Stimulated activated CD4-positive, alpha-beta T cell treated with anti-CD3 and anti-CD28 coated beads, TNF-alpha, amount 100 ng/mL, for 1 hour (primary cell): ENCODE measurements at regions not wholly inside any gene's neighbourhood (a gene's known extent, or its start where the extent isn't known, plus 50 kb on each side); places are given as distances from the start of the nearest gene placed in this dataset.
"Not testable (repeated sequence)": the region's sequence is repeated elsewhere in the genome, so short reads cannot be mapped to it uniquely, and the experiment has no call there.

Experiments used
- DNase-seq, 3 donors: peaks; one replicate each; pipeline ENCODE4 v3.0.0-alpha.2; 2020; ENCODE audit warnings: low read depth in 3 of 3, low spot score in 1 of 3

- DNase-seq, result no peak
Observed at GRCh38 chr13:105735281-105735680, 800.2 kb downstream of the EFNB2 start.

GRCh38 chr13:105732806-105733529, 802.5 kb downstream of the EFNB2 start:
- no peak for DNase-seq

DNA sequence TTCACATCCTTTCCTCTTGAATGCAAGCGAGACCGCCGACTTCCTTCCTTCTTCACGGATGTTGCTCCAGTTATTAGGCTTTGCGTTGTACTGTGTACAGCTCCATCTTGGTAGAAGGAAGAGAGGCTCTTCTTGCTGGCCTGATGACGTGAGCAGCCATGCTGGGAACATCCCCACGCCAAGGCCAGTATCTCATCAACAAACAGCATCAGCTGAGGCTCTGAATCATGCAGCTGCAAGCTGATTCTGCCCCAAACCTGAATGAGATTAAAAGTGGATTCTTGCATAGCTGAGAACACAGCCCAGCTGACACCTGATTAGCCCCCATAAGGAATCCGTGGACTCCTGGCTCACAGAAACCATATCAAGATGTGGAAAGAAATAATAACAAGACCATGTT, 809.6 kb downstream of the EFNB2 start:
- no peak for DNase-seq

- no peak for DNase-seq
Observed at GRCh38 chr13:105721016-105721415, 814.4 kb downstream of the EFNB2 start.

DNA sequence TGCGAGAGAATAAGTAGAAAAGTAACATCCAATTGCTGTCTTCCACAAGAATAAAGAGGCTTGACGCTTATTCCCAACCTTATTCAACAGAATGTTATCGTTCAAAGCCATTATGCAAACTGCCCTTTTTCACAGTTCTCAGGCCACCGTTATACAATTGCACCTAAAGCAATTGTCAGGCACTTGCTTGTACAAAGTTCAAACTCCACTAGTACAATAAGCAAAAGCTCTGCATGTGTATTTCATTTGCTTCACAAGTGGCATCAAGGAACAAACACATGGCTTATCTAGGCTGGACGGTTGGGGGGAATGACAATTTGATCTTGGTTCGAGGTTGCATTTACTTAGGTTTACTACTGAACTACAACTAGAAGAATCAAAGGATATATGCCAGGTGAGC, 815.6 kb downstream of the EFNB2 start:
- no peak for DNase-seq

DNA sequence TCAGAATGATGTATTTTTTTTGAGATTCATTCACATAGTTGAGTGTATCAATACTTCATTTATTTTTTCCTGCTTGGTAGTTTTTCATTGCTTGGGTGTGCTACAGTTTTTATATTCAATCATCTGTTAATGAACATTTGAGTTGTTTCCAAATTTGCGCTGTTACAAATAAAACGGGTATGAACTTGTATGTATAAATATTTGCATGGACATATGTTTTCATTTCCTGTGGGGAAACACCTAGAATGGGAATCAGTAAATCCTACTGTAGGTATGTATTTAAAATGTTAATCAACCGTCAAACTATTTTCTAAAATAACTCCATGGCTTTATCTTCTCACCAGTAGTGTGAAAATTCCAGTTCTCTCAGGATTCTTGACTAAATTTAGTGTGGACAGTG, 826.3 kb downstream of the EFNB2 start:
- no peak for DNase-seq

- no peak for DNase-seq
Observed at GRCh38 chr13:105703843-105704242, 831.6 kb downstream of the EFNB2 start.

- no peak for DNase-seq
Observed at GRCh38 chr13:105702441-105702840, 833.0 kb downstream of the EFNB2 start.

DNA sequence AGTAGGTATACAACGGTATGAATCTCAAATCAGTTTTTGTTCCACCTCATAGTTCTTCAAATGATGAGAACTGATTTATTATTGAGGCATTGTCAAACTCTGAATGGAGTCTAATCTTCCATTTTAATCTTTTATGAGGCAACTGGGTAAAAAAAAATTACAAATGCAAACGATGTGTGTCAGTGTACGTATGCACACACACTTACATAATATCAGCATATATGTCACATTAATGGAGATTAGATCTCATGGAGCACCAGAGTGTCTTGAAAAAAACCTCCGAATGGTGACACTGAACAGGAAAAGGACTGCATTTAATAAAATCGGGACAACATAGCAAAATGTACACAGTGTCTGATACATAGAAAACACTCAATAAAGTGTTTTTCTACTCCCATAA, 842.7 kb downstream of the EFNB2 start:
- no peak for DNase-seq

DNA sequence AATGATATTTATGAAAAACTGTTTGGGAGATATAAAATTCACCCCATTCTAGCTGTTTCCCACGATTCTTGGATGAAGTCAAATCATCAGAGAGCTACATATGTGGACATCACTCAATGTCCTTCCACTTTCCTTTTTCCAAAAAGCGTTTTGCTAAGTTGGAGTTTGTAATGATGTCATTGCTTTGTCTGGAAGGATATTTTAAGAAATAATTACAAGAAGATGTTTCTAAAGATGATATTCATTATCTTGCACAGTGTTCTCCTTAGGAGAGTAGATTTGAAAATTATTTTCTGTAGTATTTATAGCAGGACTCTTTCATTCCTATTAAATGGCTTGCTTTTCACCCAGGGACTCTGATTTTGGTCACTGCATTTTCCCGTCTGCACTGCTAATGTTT, 851.2 kb downstream of the EFNB2 start:
- no peak for DNase-seq

DNA sequence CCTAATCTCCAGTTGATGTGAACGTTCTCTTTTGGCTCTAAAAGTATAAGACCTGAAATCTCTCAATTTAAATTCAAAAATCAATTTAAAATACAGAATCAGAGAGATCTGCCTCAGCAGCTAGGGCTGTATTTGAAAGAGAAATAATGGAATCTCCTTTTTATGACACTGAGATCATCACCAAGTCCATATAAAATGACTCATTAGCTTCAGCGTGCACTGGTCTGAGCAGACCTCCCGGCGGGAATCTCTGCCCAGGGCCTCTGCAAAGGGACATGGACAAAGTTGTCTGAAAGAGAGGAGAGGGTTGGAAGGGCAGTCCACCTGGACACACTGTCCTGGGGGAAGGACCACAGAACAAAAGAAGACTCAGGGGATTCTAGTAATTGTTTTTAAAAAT, 855.6 kb downstream of the EFNB2 start:
- DNase-seq, result no peak

DNA sequence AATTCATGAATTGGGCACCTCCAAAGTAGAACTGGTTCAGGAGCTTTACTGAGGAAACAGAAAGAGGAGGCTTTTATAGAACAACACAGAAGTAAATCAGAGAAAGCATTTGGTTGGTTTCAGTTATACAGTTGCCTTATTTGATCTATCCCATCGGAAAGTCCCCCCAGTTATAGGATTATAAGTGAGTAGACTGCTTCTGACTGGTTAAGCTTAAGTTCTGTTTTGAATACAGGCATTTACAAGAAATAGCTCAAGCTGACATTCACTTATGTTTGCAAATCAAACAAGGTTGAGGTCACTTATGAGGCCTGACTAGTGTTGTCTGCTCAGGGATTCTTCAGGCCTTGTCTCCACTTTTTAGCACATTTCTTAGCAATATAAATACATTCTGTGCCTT, 857.4 kb downstream of the EFNB2 start:
- DNase-seq, result no peak

DNA sequence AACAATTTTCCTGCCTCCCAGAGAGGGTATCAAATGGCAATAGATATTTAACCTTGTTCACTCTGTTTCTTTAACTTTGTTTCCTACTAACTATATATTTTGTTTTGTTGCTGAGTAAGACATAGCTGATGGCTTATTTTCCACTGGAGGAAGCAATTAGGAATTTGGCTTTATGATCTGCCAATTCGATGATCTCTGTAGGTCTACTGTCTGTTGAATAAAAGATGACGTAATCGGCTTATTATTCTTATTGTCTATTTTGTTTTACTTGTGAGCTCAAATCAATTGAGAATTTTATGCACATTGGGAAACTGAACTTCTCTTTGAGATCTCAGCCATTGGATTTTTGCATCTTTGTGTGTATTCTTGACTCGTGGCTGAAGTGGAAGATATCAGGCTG, 862.6 kb downstream of the EFNB2 start:
- DNase-seq, result no peak

DNA sequence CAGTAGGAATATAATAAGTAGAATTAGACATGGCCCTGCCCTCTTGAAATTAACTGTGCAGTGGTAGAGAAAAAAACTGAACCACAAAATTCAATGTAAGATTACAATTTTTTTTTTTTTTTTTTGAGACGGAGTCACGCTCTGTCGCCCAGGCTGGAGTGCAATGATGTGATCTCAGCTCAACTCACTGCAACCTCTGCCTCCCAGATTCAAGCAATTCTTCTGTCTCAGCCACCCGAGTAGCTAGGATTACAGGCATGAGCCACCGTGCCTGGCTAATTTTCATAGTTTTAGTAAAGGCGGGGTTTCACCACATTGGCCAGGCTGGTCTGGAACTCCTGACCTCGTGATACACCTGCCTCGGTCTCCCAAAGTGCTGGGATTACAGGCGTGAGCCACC, 864.3 kb downstream of the EFNB2 start:
- not testable (repeated sequence) for DNase-seq

DNA sequence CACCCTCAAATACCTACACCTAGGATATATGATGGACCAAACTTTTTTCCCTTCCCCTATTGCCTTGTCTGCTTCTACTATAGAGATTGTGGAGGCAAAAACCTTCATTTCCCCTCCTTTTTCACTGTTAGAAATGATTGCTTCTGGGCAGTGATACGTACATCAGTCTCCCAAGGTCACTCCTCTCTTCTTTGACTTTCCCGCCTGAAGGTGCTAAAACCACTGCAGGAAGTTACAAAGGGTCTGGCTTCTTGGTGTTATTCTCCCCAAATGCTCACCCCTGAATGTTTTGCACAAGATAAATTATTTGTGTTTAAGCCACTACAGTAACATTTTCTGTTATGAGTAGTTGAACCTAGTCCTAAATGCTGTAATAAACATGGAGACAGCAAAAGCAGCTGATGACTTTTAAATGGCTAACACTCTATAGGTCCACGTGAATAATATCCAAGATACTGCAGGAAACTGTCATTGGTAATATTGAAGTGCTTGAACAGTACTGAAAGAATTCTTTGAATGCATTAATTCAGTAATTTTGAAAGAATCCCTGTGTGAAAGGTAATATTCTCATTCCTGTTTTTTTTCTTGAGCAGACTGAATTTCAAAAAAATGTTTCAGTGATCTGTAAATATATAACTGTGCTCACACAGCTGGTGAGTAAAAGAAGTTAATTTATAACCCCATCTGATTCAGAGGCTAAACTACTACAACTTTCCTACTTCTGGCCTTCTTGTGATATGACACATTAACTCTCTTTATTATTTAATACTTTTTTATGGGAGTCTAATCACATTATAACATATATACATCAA, 865.1 kb downstream of the EFNB2 start:
- no peak for DNase-seq

- no peak for DNase-seq
Observed at GRCh38 chr13:105665284-105665683, 870.2 kb downstream of the EFNB2 start.

GRCh38 chr13:105663182-105663581, 872.3 kb downstream of the EFNB2 start:
- DNase-seq, result no peak

GRCh38 chr13:105660561-105660960, 874.9 kb downstream of the EFNB2 start:
- DNase-seq, result no peak

GRCh38 chr13:105658431-105658830, 877.0 kb downstream of the EFNB2 start:
- DNase-seq, result no peak

GRCh38 chr13:105655046-105655445, 880.4 kb downstream of the EFNB2 start:
- DNase-seq, result no peak

DNA sequence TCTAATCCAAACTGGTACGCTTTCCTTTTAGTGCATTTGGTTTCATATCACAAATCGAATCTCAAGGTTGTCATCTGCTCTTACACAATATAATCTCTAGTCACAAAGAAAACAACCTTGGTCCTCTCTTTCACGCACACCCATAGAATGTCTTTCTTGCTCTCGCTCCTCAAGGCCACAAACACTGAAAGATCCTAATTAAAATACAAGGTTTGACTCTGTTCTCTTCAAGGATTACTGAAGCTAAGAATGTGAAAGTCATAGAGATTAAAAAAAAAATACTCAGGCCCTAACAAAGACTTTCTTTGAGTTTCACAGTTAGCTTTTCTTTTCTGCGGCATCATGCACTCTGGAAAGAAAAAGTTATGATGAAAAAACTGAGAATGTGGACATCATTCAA, 891.5 kb downstream of the EFNB2 start:
- DNase-seq, result no peak

- DNase-seq, result no peak
Observed at GRCh38 chr13:105642511-105642958, 892.9 kb downstream of the EFNB2 start.

DNA sequence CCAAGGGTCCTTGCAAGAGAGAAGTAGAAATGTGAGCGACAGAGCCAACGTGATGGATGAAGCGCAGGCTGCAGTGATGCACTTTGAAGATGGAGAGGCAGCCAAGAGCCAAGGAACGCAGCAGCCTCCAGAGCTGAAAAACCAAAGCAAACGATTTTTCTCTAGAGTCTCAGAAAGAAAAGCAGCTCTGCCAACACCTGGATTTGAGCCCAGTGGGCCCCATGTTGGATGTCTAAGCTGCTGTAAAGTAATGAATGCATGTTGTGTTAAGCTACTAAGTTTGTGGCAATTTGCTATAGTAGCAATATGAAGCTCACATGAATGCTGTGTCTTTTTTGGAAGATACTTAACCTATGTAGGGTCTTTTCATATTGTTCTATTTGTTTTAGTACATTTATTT, 894.3 kb downstream of the EFNB2 start:
- DNase-seq, result no peak
